Testis (tissue), 2 donors: ENCODE measurements at regions not wholly inside any gene's neighbourhood (a gene's known extent, or its start where the extent isn't known, plus 50 kb on each side); places are given as distances from the start of the nearest gene placed in this dataset.
A peak's percentile ranks its signal among the peaks of the same experiment; 100 is the strongest.

ENCODE experiments used
- DNase-seq: peaks from one replicate; pipeline ENCODE4 v3.0.0-alpha.2; 2019
- H3K27ac ChIP-seq, 2 donors: fragments of 200-600 bp; sonication (generic); one replicate each; pipeline ENCODE4 v1.5.1; 2019
- H3K27me3 ChIP-seq: fragments of 200-600 bp; sonication (generic); one replicate; pipeline ENCODE4 v1.5.1; 2019
- H3K36me3 ChIP-seq: fragments of 200-600 bp; sonication (generic); one replicate; pipeline ENCODE4 v1.5.1; 2017; ENCODE audit warnings: low read depth; ENCODE audit errors: missing control alignments
- H3K4me1 ChIP-seq: fragments of 200-600 bp; sonication (generic); one replicate; pipeline ENCODE4 v1.5.1; 2019
- H3K4me3 ChIP-seq, 2 donors: fragments of 200-600 bp; sonication (generic); one replicate each; pipeline ENCODE4 v1.5.1; 2017 to 2019
- H3K9me3 ChIP-seq: fragments of 200-600 bp; sonication (generic); one replicate; pipeline ENCODE4 v1.5.1; 2017
- POLR2A ChIP-seq: fragments of 450-650 bp; IDR thresholded peaks from one replicate; pipeline ENCODE4 v1.6.1; 2017; ENCODE audit warnings: antibody characterized with exemption, mild to moderate bottlenecking, moderate library complexity
- WGBS, 2 donors: methylation state at CpG; one replicate each; pipeline ENCODE4 v1.1.5; 2018; 5-methylcytosine and 5-hydroxymethylcytosine counted together
- intact Hi-C: fragments of 100-400 bp; cut with DNase I; formaldehyde crosslinking; loops from one replicate; pipeline ENCODE4 v1.15.1; 2023; ENCODE audit warnings: low total_unique reads
- TF ChIP-seq, protein P1 (sequence below), 3 experiments: fragments of 450-650 bp in 2 of 3; fragments of 200-600 bp in 1 of 3; sonication (generic) in 1 of 3; IDR thresholded peaks; one replicate each; pipeline ENCODE4 v1.5.1; 2016 to 2019; ENCODE audit warnings: antibody characterized with exemption in 3 of 3, mild to moderate bottlenecking in 2 of 3, moderate library complexity in 1 of 3

DNA sequence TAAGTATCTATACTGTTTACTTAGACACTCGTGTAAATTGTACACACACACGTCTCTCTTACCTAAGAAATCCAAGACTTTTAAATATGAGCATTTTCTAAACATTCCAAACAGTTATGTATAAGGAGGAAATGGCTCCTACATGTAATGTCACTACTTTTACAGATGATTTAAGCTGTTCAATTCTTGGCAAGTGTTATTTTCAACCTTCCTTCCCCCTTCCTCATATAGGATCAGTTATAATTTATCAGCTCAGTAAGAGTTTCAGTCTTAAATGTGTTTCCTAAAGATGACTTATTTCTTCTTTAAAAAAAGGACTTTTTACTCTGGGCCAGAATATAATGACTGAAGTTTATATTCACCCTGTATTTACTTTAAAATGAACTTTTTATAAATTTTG, 601.1 kb downstream of the ANKRD50 start:
- WGBS, 2 donors: 68 to 76% methylated on average over 2 of the region's 2 CpGs
- Histone ChIP-seq H3K4me3 (no peak overlapping the region), H3K27ac (no peak overlapping the region), H3K9me3 (no peaks in the 10 kb centered on the region), H3K36me3 (no peaks in the 10 kb centered on the region), H3K27me3 (no peaks in the 10 kb centered on the region), H3K4me1 (no peaks in the 10 kb centered on the region)
- TF ChIP-seq, protein P1, sequence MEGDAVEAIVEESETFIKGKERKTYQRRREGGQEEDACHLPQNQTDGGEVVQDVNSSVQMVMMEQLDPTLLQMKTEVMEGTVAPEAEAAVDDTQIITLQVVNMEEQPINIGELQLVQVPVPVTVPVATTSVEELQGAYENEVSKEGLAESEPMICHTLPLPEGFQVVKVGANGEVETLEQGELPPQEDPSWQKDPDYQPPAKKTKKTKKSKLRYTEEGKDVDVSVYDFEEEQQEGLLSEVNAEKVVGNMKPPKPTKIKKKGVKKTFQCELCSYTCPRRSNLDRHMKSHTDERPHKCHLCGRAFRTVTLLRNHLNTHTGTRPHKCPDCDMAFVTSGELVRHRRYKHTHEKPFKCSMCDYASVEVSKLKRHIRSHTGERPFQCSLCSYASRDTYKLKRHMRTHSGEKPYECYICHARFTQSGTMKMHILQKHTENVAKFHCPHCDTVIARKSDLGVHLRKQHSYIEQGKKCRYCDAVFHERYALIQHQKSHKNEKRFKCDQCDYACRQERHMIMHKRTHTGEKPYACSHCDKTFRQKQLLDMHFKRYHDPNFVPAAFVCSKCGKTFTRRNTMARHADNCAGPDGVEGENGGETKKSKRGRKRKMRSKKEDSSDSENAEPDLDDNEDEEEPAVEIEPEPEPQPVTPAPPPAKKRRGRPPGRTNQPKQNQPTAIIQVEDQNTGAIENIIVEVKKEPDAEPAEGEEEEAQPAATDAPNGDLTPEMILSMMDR (IDR thresholded peaks at IDR 0.05): no peak
- no peak for TF ChIP-seq POLR2A
- DNase-seq: no peak
- intact Hi-C loops: loop anchor here (5.0 kb wide), 1 partner anchor 984 kb away; no protein-coding TSS in a partner anchor

DNA sequence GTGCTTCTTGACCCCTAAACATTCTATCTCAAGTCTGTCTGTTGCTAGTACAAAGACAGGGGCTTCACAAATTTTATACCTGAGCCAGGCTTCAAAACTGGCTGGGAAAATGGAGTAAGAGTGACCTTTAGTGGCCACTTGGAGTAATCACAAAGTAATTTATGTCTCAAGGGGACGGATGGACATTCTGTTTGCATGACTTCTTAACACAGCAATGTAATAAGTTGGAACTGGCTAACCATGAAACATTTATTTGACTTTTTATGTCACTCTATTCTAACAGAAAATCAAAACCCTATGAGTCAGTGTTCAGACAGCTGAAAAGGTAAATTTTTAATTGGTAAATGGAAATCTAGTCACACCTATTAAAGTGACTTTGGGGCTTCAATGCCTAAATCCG, 600.6 kb downstream of the ANKRD50 start:
- Histone ChIP-seq H3K36me3 (no peaks in the 10 kb centered on the region), H3K9me3 (no peaks in the 10 kb centered on the region), H3K4me3 (no peak overlapping the region), H3K4me1 (no peaks in the 10 kb centered on the region), H3K27ac (no peak overlapping the region), H3K27me3 (no peaks in the 10 kb centered on the region)
- peak; percentile 21 for DNase-seq
- intact Hi-C loops: loop anchor here (5.0 kb wide), 1 partner anchor 985 kb away; no protein-coding TSS in a partner anchor
- TF ChIP-seq, protein P1 (IDR thresholded peaks at IDR 0.05): peak; percentile 47 to 62 (median 48)
- no peak for TF ChIP-seq POLR2A
- WGBS, 2 donors: 49 to 54% methylated on average over 2 of the region's 2 CpGs

DNA sequence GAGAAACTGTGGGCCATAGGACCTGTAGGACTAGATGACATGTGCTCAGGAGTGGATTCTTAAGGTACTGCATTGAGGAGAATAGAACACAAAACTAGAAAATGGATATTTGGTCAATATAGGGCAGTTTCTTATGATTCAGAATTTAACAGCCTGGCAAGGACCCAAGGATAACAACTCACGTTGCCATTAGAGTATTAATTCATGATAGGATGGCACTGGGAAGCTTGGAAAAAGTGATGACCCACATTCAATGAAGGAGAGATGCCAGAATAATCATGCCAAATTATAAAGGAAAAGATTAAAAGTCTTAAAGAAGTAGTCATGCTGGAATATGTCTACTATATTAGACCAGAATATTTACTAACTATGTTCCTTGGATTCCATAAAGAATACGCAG, 594.5 kb downstream of the ANKRD50 start:
- WGBS, 2 donors: 50 to 54% methylated on average over 2 of the region's 2 CpGs
- DNase-seq: no peak
- no peak for TF ChIP-seq POLR2A
- TF ChIP-seq, protein P1 (IDR thresholded peaks at IDR 0.05): no peak
- intact Hi-C loops: no loop called here
- Histone ChIP-seq H3K27me3 (no peaks in the 10 kb centered on the region), H3K4me1 (no peaks in the 10 kb centered on the region), H3K9me3 (no peaks in the 10 kb centered on the region), H3K36me3 (no peaks in the 10 kb centered on the region), H3K4me3 (no peak overlapping the region), H3K27ac (no peak overlapping the region)

DNA sequence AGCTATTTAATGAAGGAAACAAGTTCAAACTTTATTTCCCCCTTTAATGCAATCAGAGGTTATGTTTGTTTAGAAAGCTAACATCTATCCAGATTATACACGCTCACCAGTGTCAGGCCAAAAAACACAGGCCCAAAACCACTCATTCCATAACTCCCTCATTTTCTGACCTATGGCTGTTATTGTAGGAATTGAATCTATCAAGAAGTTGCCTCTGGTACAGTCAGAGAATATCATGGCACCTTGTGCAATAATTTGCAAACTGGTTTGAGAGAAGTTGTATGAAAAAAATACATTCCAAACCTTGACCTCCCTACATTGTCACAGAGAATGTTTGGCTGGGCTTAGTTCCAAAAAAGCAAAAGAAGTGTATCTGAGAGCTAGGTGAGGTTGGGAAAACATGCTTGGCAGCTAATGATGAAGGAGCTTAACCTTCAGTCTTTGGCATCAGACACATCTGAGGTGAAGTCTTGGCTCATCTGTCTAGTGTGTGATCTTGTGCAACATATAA, 591.0 kb downstream of the ANKRD50 start:
- Histone ChIP-seq H3K9me3 (no peaks in the 10 kb centered on the region), H3K4me3 (no peak overlapping the region), H3K4me1 (no peaks in the 10 kb centered on the region), H3K36me3 (no peaks in the 10 kb centered on the region), H3K27me3 (no peaks in the 10 kb centered on the region), H3K27ac (no peak overlapping the region)
- 92 to 100% methylated on average over 1 of the region's 1 CpG for WGBS, 2 donors
- no peak for TF ChIP-seq POLR2A
- no peak for DNase-seq
- intact Hi-C loops: no loop called here

DNA sequence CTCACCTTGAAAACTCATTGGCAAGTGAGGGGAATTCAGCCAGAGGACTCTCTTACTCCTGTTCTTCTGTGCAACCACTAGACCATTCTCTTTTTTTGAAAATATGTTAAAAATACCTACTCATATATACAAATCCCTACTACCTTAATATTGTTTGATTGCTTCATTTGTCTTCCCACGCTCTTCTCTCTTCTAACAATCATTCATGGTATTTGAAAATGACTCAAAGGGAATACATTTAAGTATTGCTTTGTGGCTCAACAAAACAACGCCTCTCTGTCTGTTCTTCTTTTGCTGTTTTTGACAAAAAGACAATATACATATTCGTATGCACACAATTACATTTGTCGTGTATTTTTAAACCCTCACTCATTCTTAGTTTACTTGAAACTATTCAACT, 589.4 kb downstream of the ANKRD50 start:
- H3K4me3 ChIP-seq: no peak overlapping the region
- no peaks in the 10 kb centered on the region for H3K36me3 ChIP-seq
- H3K4me1 ChIP-seq: no peaks in the 10 kb centered on the region
- no peak for DNase-seq
- no peak for TF ChIP-seq POLR2A
- TF ChIP-seq, protein P1 (IDR thresholded peaks at IDR 0.05): no peak
- WGBS, 2 donors: 91 to 94% methylated on average over 4 of the region's 4 CpGs
- no peaks in the 10 kb centered on the region for H3K9me3 ChIP-seq
- no peaks in the 10 kb centered on the region for H3K27me3 ChIP-seq
- no peak overlapping the region for H3K27ac ChIP-seq
- intact Hi-C loops: no loop called here
